ENCODE measurements at regions not wholly inside any gene's neighbourhood (a gene's known extent, or its start where the extent isn't known, plus 50 kb on each side); places are given as distances from the start of the nearest gene placed in this dataset.

- TF ChIP-seq, protein P1, sequence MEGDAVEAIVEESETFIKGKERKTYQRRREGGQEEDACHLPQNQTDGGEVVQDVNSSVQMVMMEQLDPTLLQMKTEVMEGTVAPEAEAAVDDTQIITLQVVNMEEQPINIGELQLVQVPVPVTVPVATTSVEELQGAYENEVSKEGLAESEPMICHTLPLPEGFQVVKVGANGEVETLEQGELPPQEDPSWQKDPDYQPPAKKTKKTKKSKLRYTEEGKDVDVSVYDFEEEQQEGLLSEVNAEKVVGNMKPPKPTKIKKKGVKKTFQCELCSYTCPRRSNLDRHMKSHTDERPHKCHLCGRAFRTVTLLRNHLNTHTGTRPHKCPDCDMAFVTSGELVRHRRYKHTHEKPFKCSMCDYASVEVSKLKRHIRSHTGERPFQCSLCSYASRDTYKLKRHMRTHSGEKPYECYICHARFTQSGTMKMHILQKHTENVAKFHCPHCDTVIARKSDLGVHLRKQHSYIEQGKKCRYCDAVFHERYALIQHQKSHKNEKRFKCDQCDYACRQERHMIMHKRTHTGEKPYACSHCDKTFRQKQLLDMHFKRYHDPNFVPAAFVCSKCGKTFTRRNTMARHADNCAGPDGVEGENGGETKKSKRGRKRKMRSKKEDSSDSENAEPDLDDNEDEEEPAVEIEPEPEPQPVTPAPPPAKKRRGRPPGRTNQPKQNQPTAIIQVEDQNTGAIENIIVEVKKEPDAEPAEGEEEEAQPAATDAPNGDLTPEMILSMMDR (IDR thresholded peaks at IDR 0.05): no peak
- TF ChIP-seq POLR2A (IDR thresholded peaks at IDR 0.05) (no peak), EP300 (IDR thresholded peaks at IDR 0.05; ENCODE audit: low read depth) (no peak), POLR2AphosphoS5 (IDR thresholded peaks at IDR 0.05) (no peak)
These were observed 1924.1 kb upstream of the WWC1 start for GRCh38 chr5:166367391-166367790.

All from transverse colon (tissue), 4 donors.